Caco-2 (cell line): ENCODE measurements at regions not wholly inside any gene's neighbourhood (a gene's known extent, or its start where the extent isn't known, plus 50 kb on each side); places are given as distances from the start of the nearest gene placed in this dataset.

Experiments used
- BruUV-seq: library from RNA; stranded (reverse); fragments of 400-500 nt; replicated peaks from 2 replicates; lab custom pipeline; 2021; lab: Mats Ljungman, UMichigan
- CTCF ChIA-PET: fragments of 300-600 bp; sonication (Branson Sonifier 250); formaldehyde crosslinking; loops from one replicate; lab custom pipeline; 2022; ENCODE audit warnings: antibody characterized with exemption; lab: Charles Lee
- POLR2A ChIA-PET: fragments of 300-600 bp; sonication (Branson Sonifier 250); formaldehyde crosslinking; loops from one replicate; lab custom pipeline; 2022; ENCODE audit warnings: antibody characterized with exemption; lab: Charles Lee
- DNase-seq, 2 experiments: peaks; one replicate each; pipeline versions ENCODE4 v3.0.0 to v3.0.0-alpha.2; 2020 to 2022
- H3K27me3 ChIP-seq: replicated peaks from 2 replicates; pipeline ENCODE4 v1.6.0; 2011; ENCODE audit warnings: low read length; ENCODE audit not compliant: control insufficient read depth, insufficient read depth
- H3K36me3 ChIP-seq: 2 replicates; pipeline ENCODE4 v1.5.1; 2011; ENCODE audit warnings: low read length; ENCODE audit not compliant: control insufficient read depth, insufficient read depth
- H3K4me1 ChIP-seq: fragments of 250-450 bp; sonication (Bioruptor Pico); 2 replicates; pipeline ENCODE4 v1.5.1; 2020; ENCODE audit warnings: mild to moderate bottlenecking
- H3K4me3 ChIP-seq: 2 replicates; pipeline ENCODE4 v1.5.1; 2011; ENCODE audit warnings: low read depth, mild to moderate bottlenecking, control low read depth, low read length
- H3K9me3 ChIP-seq: fragments of 250-450 bp; sonication (Bioruptor Pico); 2 replicates; pipeline ENCODE4 v1.5.1; 2020; ENCODE audit warnings: mild to moderate bottlenecking, moderate library complexity
- H3K27ac Mint-ChIP-seq: one replicate; pipeline ENCODE4 v1.8.0; 2022; ENCODE audit warnings: mixed read lengths; ENCODE audit not compliant: unreplicated experiment
- H3K27me3 Mint-ChIP-seq: one replicate; pipeline ENCODE4 v1.8.0; 2022; ENCODE audit warnings: mixed read lengths; ENCODE audit not compliant: insufficient read depth, unreplicated experiment
- H3K36me3 Mint-ChIP-seq: one replicate; pipeline ENCODE4 v1.8.0; 2022; ENCODE audit warnings: mild to moderate bottlenecking, mixed read lengths; ENCODE audit not compliant: insufficient read depth, unreplicated experiment
- H3K4me1 Mint-ChIP-seq: one replicate; pipeline ENCODE4 v1.8.0; 2022; ENCODE audit warnings: low read depth, mixed read lengths; ENCODE audit not compliant: unreplicated experiment
- H3K4me3 Mint-ChIP-seq: one replicate; pipeline ENCODE4 v1.8.0; 2022; ENCODE audit warnings: mild to moderate bottlenecking, moderate library complexity, mixed read lengths; ENCODE audit not compliant: unreplicated experiment
- H3K9me3 Mint-ChIP-seq: one replicate; pipeline ENCODE4 v1.8.0; 2022; ENCODE audit warnings: mixed read lengths; ENCODE audit not compliant: unreplicated experiment
- CTCF ChIP-seq, 2 experiments: fragments of 200-600 bp in 1 of 2; IDR thresholded peaks; 1 replicate in 1 of 2; 2 replicates in 1 of 2; pipeline versions ENCODE4 v1.5.1 to v1.8.0; 2011 to 2022; ENCODE audit warnings: antibody characterized with exemption in 1 of 2, control low read depth in 1 of 2, inconsistent platforms in 1 of 2, low read depth in 1 of 2, low read length in 1 of 2, mild to moderate bottlenecking in 1 of 2, moderate library complexity in 1 of 2; ENCODE audit not compliant: insufficient read depth in 1 of 2, severe bottlenecking in 1 of 2, unreplicated experiment in 1 of 2
- intact Hi-C: fragments of 100-400 bp; cut with micrococcal nuclease; formaldehyde crosslinking; loops from one replicate; pipeline ENCODE4 v1.10.0; 2022; ENCODE audit not compliant: unreplicated experiment

GRCh38 chr17:55576237-55576995 is 65.2 kb upstream of the SMIM36 start:
- no peak overlapping the region for H3K4me3 Mint-ChIP-seq
- intact Hi-C loops = no loop called here
- TF ChIP-seq CTCF (IDR thresholded peaks at IDR 0.05; ENCODE audit: insufficient read depth in 1 of 2, low read depth in 1 of 2, low read length in 1 of 2, severe bottlenecking in 1 of 2, unreplicated experiment in 1 of 2) = no peak
- CTCF ChIA-PET = interaction anchor here (0.6 kb wide), 1 partner anchor 26 kb away, joined by 3 read pairs; no protein-coding TSS in a partner anchor
- no peaks in the 10 kb centered on the region for H3K9me3 Mint-ChIP-seq
- no peak for DNase-seq
- no peak overlapping the region for H3K27ac Mint-ChIP-seq
- POLR2A ChIA-PET = no interaction called here
- Histone ChIP-seq H3K4me1 (no peaks in the 10 kb centered on the region), H3K36me3 (no peaks in the 10 kb centered on the region), H3K4me3 (no peak overlapping the region), H3K27me3 (no peaks in the 10 kb centered on the region), H3K9me3 (no peaks in the 10 kb centered on the region)
- no peaks in the 10 kb centered on the region for H3K4me1 Mint-ChIP-seq
- H3K36me3 Mint-ChIP-seq = no peaks in the 10 kb centered on the region
- H3K27me3 Mint-ChIP-seq = peaks cover 4% of the 10 kb centered on the region
- no TSS peak for BruUV-seq

GRCh38 chr17:55575058-55575636 is 63.9 kb upstream of the SMIM36 start:
- Histone ChIP-seq H3K9me3 (no peaks in the 10 kb centered on the region), H3K4me3 (no peak overlapping the region), H3K4me1 (no peaks in the 10 kb centered on the region), H3K36me3 (no peaks in the 10 kb centered on the region), H3K27me3 (no peaks in the 10 kb centered on the region)
- no peak overlapping the region for H3K4me3 Mint-ChIP-seq
- POLR2A ChIA-PET = no interaction called here
- intact Hi-C loops = no loop called here
- H3K36me3 Mint-ChIP-seq = no peaks in the 10 kb centered on the region
- no peak for DNase-seq
- H3K4me1 Mint-ChIP-seq = no peaks in the 10 kb centered on the region
- no peak for TF ChIP-seq CTCF (IDR thresholded peaks at IDR 0.05; ENCODE audit: insufficient read depth in 1 of 2, low read depth in 1 of 2, low read length in 1 of 2, severe bottlenecking in 1 of 2, unreplicated experiment in 1 of 2)
- no TSS peak for BruUV-seq
- no peaks in the 10 kb centered on the region for H3K9me3 Mint-ChIP-seq
- H3K27me3 Mint-ChIP-seq = peaks cover 6% of the 10 kb centered on the region
- no peak overlapping the region for H3K27ac Mint-ChIP-seq
- CTCF ChIA-PET = no interaction called here

- no peak overlapping the region for H3K27ac Mint-ChIP-seq
- no peak overlapping the region for H3K4me3 Mint-ChIP-seq
- CTCF ChIA-PET = no interaction called here
- no peaks in the 10 kb centered on the region for H3K9me3 Mint-ChIP-seq
- H3K4me1 Mint-ChIP-seq = no peaks in the 10 kb centered on the region
- H3K4me3 ChIP-seq = no peak overlapping the region
- POLR2A ChIA-PET = no interaction called here
- no peak for DNase-seq
- BruUV-seq = no TSS peak
- intact Hi-C loops = no loop called here
- peaks cover 6% of the 10 kb centered on the region for H3K27me3 Mint-ChIP-seq
- H3K9me3 ChIP-seq = no peaks in the 10 kb centered on the region
- no peaks in the 10 kb centered on the region for H3K36me3 ChIP-seq
- TF ChIP-seq CTCF (IDR thresholded peaks at IDR 0.05; ENCODE audit: insufficient read depth in 1 of 2, low read depth in 1 of 2, low read length in 1 of 2, severe bottlenecking in 1 of 2, unreplicated experiment in 1 of 2) = no peak
- no peaks in the 10 kb centered on the region for H3K4me1 ChIP-seq
- H3K36me3 Mint-ChIP-seq = no peaks in the 10 kb centered on the region
- no peaks in the 10 kb centered on the region for H3K27me3 ChIP-seq
Measured at GRCh38 chr17:55572599-55572998, 61.3 kb upstream of the SMIM36 start.
